A673 (cell line): ENCODE measurements at regions not wholly inside any gene's neighbourhood (a gene's known extent, or its start where the extent isn't known, plus 50 kb on each side); places are given as distances from the start of the nearest gene placed in this dataset.

Experiments
- BruUV-seq: library from RNA; stranded (reverse); fragments of 400-500 nt; replicated peaks from 2 replicates; lab custom pipeline; 2021; lab: Mats Ljungman, UMichigan
- CTCF ChIA-PET: fragments of 300-600 bp; sonication (Branson Sonifier 250); formaldehyde crosslinking; loops from one replicate; lab custom pipeline; 2022; ENCODE audit warnings: antibody characterized with exemption; lab: Charles Lee
- POLR2A ChIA-PET: fragments of 300-600 bp; sonication (Branson Sonifier 250); formaldehyde crosslinking; loops from one replicate; lab custom pipeline; 2022; ENCODE audit warnings: antibody characterized with exemption; ENCODE audit not compliant: low non-redundant PET; lab: Charles Lee
- DNase-seq: peaks from one replicate; pipeline ENCODE4 v3.0.0-alpha.2; 2015; ENCODE audit warnings: low spot score
- H3K27ac ChIP-seq: fragments of 200-600 bp; sonication (generic); 2 replicates; pipeline ENCODE4 v1.5.1; 2016; ENCODE audit warnings: mixed run types, low read depth, mild to moderate bottlenecking, mixed read lengths, antibody characterized with exemption, low read length; ENCODE audit not compliant: poor library complexity, severe bottlenecking
- H3K27me3 ChIP-seq: fragments of 200-600 bp; sonication (generic); replicated peaks from 2 replicates; pipeline ENCODE4 v1.6.1; 2017; ENCODE audit warnings: mixed run types, low read depth, mild to moderate bottlenecking, mixed read lengths, antibody characterized with exemption, low read length; ENCODE audit not compliant: insufficient read depth, poor library complexity
- H3K36me3 ChIP-seq: fragments of 200-600 bp; sonication (generic); 2 replicates; pipeline ENCODE4 v1.6.1; 2016; ENCODE audit warnings: mixed run types, mild to moderate bottlenecking, mixed read lengths, antibody characterized with exemption, low read length; ENCODE audit not compliant: insufficient read depth, poor library complexity, severe bottlenecking
- H3K4me1 ChIP-seq: fragments of 200-600 bp; sonication (generic); 2 replicates; pipeline ENCODE4 v1.6.1; 2017; ENCODE audit warnings: mixed run types, mild to moderate bottlenecking, mixed read lengths, antibody characterized with exemption, low read length; ENCODE audit not compliant: insufficient read depth, poor library complexity, severe bottlenecking
- H3K4me3 ChIP-seq: fragments of 200-600 bp; sonication (generic); 2 replicates; pipeline ENCODE4 v1.5.1; 2016; ENCODE audit warnings: low read depth, mixed run types, mild to moderate bottlenecking, mixed read lengths, low read length; ENCODE audit not compliant: poor library complexity, severe bottlenecking
- H3K9me3 ChIP-seq: fragments of 200-600 bp; sonication (generic); 2 replicates; pipeline ENCODE4 v1.6.1; 2016; ENCODE audit warnings: mixed run types, low read depth, mild to moderate bottlenecking, mixed read lengths, antibody characterized with exemption, low read length; ENCODE audit not compliant: poor library complexity, severe bottlenecking
- EZH2 ChIP-seq: fragments of 200-600 bp; sonication (generic); IDR thresholded peaks from 2 replicates; pipeline ENCODE4 v1.6.1; 2017; ENCODE audit warnings: borderline replicate concordance, low read depth, mild to moderate bottlenecking, mixed read lengths, antibody characterized with exemption, low read length; ENCODE audit not compliant: poor library complexity, severe bottlenecking
- intact Hi-C: fragments of 100-400 bp; cut with micrococcal nuclease; formaldehyde crosslinking; loops from one replicate; pipeline ENCODE4 v1.10.0; 2022; ENCODE audit not compliant: unreplicated experiment
- TF ChIP-seq, protein P1 (sequence below): fragments of 300-800, 200-600 bp; sonication (generic); conservative IDR thresholded peaks from 2 replicates; pipeline ENCODE4 v1.5.1; 2017; ENCODE audit warnings: low read depth, mild to moderate bottlenecking, antibody characterized with exemption, low read length, moderate library complexity, mixed read lengths

DNA sequence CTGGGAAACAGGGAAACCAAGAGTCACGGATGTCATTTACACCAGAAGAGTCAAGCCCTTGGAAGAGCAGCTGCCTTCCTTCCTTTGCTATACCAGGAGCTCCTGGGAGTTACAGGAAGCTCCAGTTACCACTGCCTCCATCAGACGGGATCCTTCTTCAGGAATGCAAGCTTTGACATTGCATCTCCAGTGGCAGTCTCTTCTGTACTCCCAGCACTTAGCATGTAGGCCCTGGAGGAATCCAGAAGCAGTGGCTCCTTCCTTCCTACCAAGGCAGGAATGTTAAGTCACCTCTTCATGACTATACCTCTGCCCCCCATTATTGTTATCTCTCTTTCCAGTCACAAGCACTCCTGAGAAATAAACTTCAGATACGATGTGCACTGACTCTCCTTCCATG is 836.0 kb downstream of the MAFB start:
- intact Hi-C loops: no loop called here
- no TSS peak for BruUV-seq
- Histone ChIP-seq H3K27me3 (no peaks in the 10 kb centered on the region), H3K27ac (no peak overlapping the region), H3K4me3 (no peak overlapping the region), H3K9me3 (no peaks in the 10 kb centered on the region), H3K4me1 (peaks cover 25% of the 10 kb centered on the region), H3K36me3 (no peaks in the 10 kb centered on the region)
- ChIA-PET POLR2A (no interaction called here), CTCF (no interaction called here)
- DNase-seq: no peak
- TF ChIP-seq EZH2: no peak
- TF ChIP-seq, protein P1, sequence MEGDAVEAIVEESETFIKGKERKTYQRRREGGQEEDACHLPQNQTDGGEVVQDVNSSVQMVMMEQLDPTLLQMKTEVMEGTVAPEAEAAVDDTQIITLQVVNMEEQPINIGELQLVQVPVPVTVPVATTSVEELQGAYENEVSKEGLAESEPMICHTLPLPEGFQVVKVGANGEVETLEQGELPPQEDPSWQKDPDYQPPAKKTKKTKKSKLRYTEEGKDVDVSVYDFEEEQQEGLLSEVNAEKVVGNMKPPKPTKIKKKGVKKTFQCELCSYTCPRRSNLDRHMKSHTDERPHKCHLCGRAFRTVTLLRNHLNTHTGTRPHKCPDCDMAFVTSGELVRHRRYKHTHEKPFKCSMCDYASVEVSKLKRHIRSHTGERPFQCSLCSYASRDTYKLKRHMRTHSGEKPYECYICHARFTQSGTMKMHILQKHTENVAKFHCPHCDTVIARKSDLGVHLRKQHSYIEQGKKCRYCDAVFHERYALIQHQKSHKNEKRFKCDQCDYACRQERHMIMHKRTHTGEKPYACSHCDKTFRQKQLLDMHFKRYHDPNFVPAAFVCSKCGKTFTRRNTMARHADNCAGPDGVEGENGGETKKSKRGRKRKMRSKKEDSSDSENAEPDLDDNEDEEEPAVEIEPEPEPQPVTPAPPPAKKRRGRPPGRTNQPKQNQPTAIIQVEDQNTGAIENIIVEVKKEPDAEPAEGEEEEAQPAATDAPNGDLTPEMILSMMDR: no peak

DNA sequence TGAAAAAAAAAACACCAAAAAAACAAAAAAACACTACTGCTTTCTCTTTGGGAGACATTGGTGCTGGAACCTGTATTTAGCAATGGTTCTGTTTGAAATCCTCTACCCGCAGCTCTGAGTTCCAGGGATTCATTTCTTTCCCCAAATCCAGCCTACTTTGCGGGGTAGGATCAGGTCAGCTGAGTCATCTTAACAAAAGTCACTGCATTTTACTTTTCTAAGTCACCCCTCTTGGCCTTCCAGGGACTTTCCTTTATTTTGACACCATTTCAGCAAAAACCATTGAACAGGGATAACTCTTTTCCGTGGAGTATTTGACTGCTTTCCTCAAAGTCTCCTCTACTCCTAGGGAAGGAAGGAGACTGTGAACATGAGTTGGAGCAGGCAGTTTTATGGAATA is 837.6 kb downstream of the MAFB start:
- ChIA-PET CTCF (interaction anchor here (0.6 kb wide), 1 partner anchor 12 kb away, joined by 3 read pairs; no protein-coding TSS in a partner anchor), POLR2A (no interaction called here)
- no peak for DNase-seq
- Histone ChIP-seq H3K27ac (no peak overlapping the region), H3K4me1 (peaks cover 19% of the 10 kb centered on the region), H3K27me3 (no peaks in the 10 kb centered on the region), H3K4me3 (no peak overlapping the region), H3K9me3 (no peaks in the 10 kb centered on the region), H3K36me3 (no peaks in the 10 kb centered on the region)
- no TSS peak for BruUV-seq
- intact Hi-C loops: no loop called here
- no peak for TF ChIP-seq EZH2
- TF ChIP-seq, protein P1: no peak

DNA sequence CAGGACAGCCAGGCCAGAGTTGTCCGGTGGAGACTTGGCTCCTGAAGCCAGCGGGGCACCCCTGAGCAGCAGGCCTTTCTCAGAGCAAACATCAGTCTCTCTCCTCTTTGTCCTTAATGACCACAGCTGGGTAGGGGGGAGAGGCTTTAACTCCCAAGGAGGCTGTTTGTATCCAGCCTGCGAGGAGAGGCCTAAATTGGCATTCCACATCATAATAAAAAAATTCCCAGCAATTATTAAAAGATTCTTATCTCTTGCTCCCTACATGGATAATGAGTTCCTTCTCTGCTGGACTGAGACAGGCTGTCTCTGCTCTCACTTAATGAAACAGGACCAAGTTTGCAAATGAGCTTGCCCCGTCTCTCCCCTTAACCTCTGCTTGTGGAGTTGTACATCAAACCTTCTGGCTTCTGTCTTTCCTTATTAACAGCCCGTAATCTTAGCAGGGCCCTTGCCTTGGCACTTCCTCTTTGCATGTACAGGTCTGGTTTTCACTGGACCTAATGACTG is 838.2 kb downstream of the MAFB start:
- H3K4me1 ChIP-seq: peaks cover 19% of the 10 kb centered on the region
- H3K36me3 ChIP-seq: no peaks in the 10 kb centered on the region
- peak; percentile 54 for DNase-seq
- no peaks in the 10 kb centered on the region for H3K9me3 ChIP-seq
- no peak overlapping the region for H3K27ac ChIP-seq
- CTCF ChIA-PET: interaction anchor here (0.6 kb wide), 1 partner anchor 11 kb away, joined by 3 read pairs; no protein-coding TSS in a partner anchor
- POLR2A ChIA-PET: no interaction called here
- no TSS peak for BruUV-seq
- H3K27me3 ChIP-seq: no peaks in the 10 kb centered on the region
- no peak overlapping the region for H3K4me3 ChIP-seq
- TF ChIP-seq EZH2: no peak
- TF ChIP-seq, protein P1: no peak
- intact Hi-C loops: no loop called here
